Vagina (tissue), 2 donors: ENCODE measurements at regions not wholly inside any gene's neighbourhood (a gene's known extent, or its start where the extent isn't known, plus 50 kb on each side); places are given as distances from the start of the nearest gene placed in this dataset.

Source experiments
- DNase-seq, 2 donors: peaks; one replicate each; pipeline ENCODE4 v3.0.0-alpha.2; 2017; ENCODE audit errors: extremely low spot score in 2 of 2
- H3K27ac ChIP-seq: fragments of 200-600 bp; sonication (generic); one replicate; pipeline ENCODE4 v1.5.1; 2019
- H3K27me3 ChIP-seq: fragments of 200-600 bp; sonication (generic); one replicate; pipeline ENCODE4 v1.5.1; 2019
- H3K36me3 ChIP-seq, 2 donors: fragments of 200-600 bp; sonication (generic); one replicate each; pipeline ENCODE4 v1.5.1; 2017 to 2019
- H3K4me1 ChIP-seq: fragments of 200-600 bp; sonication (generic); one replicate; pipeline ENCODE4 v1.5.1; 2019
- H3K4me3 ChIP-seq, 2 donors: fragments of 200-600 bp; sonication (generic); 1 replicate in 1 of 2; 2 replicates in 1 of 2; pipeline ENCODE4 v1.5.1; 2016 to 2019
- H3K9me3 ChIP-seq: fragments of 200-600 bp; sonication (generic); one replicate; pipeline ENCODE4 v1.5.1; 2019
- POLR2A ChIP-seq, 2 donors: fragments of 450-650 bp; IDR thresholded peaks; one replicate each; pipeline ENCODE4 v1.6.1; 2017; ENCODE audit warnings: antibody characterized with exemption in 2 of 2, mild to moderate bottlenecking in 2 of 2, moderate library complexity in 2 of 2
- POLR2AphosphoS5 ChIP-seq, 2 donors: sonication (generic); formaldehyde crosslinking; IDR thresholded peaks; one replicate each; pipeline ENCODE4 v1.9.0; 2017; ENCODE audit warnings: antibody characterized with exemption in 2 of 2, mild to moderate bottlenecking in 2 of 2, low read depth in 1 of 2; ENCODE audit not compliant: insufficient read depth in 1 of 2
- intact Hi-C: fragments of 100-400 bp; cut with DNase I; formaldehyde crosslinking; loops from one replicate; pipeline ENCODE4 v1.15.1; 2023
- TF ChIP-seq, protein P1 (sequence below), 3 experiments: fragments of 450-650 bp in 2 of 3; fragments of 200-600 bp in 1 of 3; sonication (generic) in 1 of 3; IDR thresholded peaks; one replicate each; pipeline ENCODE4 v1.5.1; 2017 to 2019; ENCODE audit warnings: antibody characterized with exemption in 3 of 3, mild to moderate bottlenecking in 2 of 3, moderate library complexity in 2 of 3

DNA sequence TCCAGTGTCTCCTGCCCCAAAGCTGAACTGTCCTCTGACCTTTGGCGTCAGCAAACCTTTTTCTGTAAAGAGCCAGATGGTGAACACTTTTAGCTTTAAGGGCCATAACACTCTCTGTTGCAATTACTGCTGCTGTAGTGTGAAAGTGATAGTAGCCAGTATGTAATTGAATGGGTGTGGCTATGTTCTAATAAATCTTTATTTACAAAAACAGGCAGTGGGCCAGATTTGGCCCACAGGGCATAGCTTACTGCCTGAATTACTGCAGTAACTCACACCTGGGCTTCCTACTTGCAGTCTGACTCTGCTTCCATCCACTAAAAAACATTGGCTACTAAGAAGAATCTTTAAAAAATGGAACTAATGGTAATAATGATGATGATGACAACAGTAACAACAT lies 68.0 kb upstream of the SLC6A11 start:
- intact Hi-C loops, result no loop called here
- no peaks in the 10 kb centered on the region for H3K36me3 ChIP-seq
- TF ChIP-seq POLR2A (IDR thresholded peaks at IDR 0.05), result no peak
- no peak for TF ChIP-seq POLR2AphosphoS5 (IDR thresholded peaks at IDR 0.05; ENCODE audit: insufficient read depth in 1 of 2, low read depth in 1 of 2)
- TF ChIP-seq, protein P1, sequence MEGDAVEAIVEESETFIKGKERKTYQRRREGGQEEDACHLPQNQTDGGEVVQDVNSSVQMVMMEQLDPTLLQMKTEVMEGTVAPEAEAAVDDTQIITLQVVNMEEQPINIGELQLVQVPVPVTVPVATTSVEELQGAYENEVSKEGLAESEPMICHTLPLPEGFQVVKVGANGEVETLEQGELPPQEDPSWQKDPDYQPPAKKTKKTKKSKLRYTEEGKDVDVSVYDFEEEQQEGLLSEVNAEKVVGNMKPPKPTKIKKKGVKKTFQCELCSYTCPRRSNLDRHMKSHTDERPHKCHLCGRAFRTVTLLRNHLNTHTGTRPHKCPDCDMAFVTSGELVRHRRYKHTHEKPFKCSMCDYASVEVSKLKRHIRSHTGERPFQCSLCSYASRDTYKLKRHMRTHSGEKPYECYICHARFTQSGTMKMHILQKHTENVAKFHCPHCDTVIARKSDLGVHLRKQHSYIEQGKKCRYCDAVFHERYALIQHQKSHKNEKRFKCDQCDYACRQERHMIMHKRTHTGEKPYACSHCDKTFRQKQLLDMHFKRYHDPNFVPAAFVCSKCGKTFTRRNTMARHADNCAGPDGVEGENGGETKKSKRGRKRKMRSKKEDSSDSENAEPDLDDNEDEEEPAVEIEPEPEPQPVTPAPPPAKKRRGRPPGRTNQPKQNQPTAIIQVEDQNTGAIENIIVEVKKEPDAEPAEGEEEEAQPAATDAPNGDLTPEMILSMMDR (IDR thresholded peaks at IDR 0.05), result no peak
- no peaks in the 10 kb centered on the region for H3K9me3 ChIP-seq
- H3K27me3 ChIP-seq, result no peaks in the 10 kb centered on the region
- no peaks in the 10 kb centered on the region for H3K4me1 ChIP-seq
- no peak overlapping the region for H3K4me3 ChIP-seq
- H3K27ac ChIP-seq, result no peak overlapping the region
- no peak for DNase-seq

DNA sequence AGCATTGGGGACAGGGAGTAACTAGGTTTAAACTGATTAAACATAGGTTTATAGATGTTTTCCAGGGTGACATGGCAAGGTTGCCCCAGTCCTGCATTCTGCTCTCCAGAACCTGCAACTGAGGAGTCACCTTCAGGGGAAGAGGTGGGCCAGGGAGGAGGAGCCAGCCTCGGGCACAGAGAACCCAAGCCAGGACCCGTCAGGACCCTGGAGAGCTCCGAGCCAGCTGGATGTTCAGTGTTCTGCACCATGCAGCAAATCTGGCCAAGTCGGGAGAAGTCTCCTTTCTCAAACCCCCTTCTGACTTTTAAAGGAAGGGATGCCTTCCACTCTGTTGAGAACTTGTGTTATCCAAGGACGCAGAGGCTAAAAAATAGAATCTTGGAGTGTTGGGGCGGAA lies 62.1 kb upstream of the SLC6A11 start:
- Histone ChIP-seq H3K9me3 (no peaks in the 10 kb centered on the region), H3K36me3 (no peaks in the 10 kb centered on the region), H3K4me3 (no peak overlapping the region), H3K27me3 (no peaks in the 10 kb centered on the region), H3K4me1 (no peaks in the 10 kb centered on the region), H3K27ac (no peak overlapping the region)
- intact Hi-C loops, result no loop called here
- no peak for DNase-seq
- no peak for TF ChIP-seq POLR2A (IDR thresholded peaks at IDR 0.05)
- TF ChIP-seq POLR2AphosphoS5 (IDR thresholded peaks at IDR 0.05; ENCODE audit: insufficient read depth in 1 of 2, low read depth in 1 of 2), result no peak

DNA sequence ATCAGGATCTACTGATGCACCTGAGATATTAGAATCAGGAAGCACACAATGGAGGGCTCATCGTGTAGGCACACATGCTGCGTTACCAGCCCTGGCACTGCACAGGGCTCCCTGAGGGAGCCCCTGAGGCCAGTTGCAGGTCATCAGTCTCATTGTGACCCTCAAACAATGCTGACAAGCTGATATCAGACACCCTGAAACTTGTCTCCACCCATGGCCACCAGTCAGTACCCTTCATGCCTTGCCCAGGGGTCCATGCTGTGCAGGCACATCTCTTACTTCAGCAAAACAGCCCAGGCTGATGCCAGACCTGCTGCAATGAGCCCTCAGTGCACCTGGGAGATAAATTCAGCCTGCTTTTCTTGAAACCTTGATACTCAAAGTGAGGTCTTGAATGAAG lies 59.5 kb upstream of the SLC6A11 start:
- H3K36me3 ChIP-seq, result no peaks in the 10 kb centered on the region
- TF ChIP-seq, protein P1 (IDR thresholded peaks at IDR 0.05), result no peak
- TF ChIP-seq POLR2AphosphoS5 (IDR thresholded peaks at IDR 0.05; ENCODE audit: insufficient read depth in 1 of 2, low read depth in 1 of 2) (no peak), POLR2A (IDR thresholded peaks at IDR 0.05) (no peak)
- no peak for DNase-seq
- no peak overlapping the region for H3K27ac ChIP-seq
- H3K9me3 ChIP-seq, result no peaks in the 10 kb centered on the region
- no peak overlapping the region for H3K4me3 ChIP-seq
- H3K4me1 ChIP-seq, result no peaks in the 10 kb centered on the region
- intact Hi-C loops, result no loop called here
- peaks cover 4% of the 10 kb centered on the region for H3K27me3 ChIP-seq

DNA sequence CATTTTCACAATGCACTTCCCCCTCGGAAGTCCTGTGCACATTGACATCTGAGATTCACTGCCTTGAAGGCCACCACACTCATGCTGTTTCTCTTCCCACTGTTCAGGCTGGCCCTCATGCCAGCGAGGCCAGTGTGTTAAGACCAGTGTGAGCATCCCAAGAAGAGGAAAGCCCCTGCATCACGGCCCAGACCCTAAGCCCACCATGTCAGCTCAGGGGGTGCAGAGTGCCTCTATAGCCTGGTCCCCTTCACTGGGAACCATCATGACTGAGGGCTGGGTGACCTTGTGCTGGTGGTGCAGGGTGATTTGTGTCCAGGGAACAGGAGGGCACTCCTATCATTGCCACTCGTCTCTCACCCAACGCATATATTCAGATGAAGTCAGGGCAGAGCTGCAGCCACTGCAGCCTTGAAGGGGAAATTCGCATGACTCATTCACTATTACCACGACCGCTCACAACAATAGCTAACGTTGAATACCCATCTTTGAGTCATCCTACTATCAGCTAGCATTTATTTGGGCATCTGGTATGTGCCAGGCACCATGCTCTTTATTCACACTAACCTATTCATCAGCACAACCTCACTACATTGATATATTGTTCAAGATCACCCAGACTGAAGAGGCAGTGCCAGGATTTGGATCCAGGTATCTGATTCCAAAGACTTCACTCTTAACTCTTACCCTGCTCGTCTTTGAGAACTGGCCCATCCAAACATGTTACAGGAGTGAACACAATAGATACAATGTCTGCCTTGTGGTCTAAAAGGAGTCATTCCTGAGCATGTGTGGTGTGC lies 58.8 kb upstream of the SLC6A11 start:
- no peak overlapping the region for H3K27ac ChIP-seq
- H3K4me3 ChIP-seq, result no peak overlapping the region
- TF ChIP-seq POLR2A (IDR thresholded peaks at IDR 0.05), result no peak
- TF ChIP-seq POLR2AphosphoS5 (IDR thresholded peaks at IDR 0.05; ENCODE audit: insufficient read depth in 1 of 2, low read depth in 1 of 2), result no peak
- TF ChIP-seq, protein P1 (IDR thresholded peaks at IDR 0.05), result no peak
- H3K27me3 ChIP-seq, result peaks cover 4% of the 10 kb centered on the region
- H3K9me3 ChIP-seq, result no peaks in the 10 kb centered on the region
- intact Hi-C loops, result no loop called here
- no peaks in the 10 kb centered on the region for H3K36me3 ChIP-seq
- H3K4me1 ChIP-seq, result no peaks in the 10 kb centered on the region
- no peak for DNase-seq

DNA sequence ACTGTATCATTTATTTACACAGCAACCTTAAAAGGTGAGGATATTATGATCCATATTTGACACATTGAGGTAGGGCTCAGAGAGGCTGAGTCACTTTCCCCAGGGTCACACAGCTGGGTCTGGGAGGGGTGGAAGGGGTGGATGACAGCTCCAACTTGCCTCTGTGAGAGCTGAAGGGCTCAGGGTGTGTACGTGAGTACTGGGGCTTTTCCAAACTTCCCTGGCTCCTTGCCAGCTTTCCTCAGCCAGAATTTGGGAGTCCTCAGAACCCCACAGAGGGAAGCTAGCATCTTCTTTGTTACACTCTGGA lies 58.3 kb upstream of the SLC6A11 start:
- no peak overlapping the region for H3K4me3 ChIP-seq
- no peaks in the 10 kb centered on the region for H3K4me1 ChIP-seq
- no peak overlapping the region for H3K27ac ChIP-seq
- DNase-seq, result no peak
- intact Hi-C loops, result no loop called here
- H3K36me3 ChIP-seq, result no peaks in the 10 kb centered on the region
- H3K9me3 ChIP-seq, result no peaks in the 10 kb centered on the region
- TF ChIP-seq, protein P1 (IDR thresholded peaks at IDR 0.05), result no peak
- TF ChIP-seq POLR2AphosphoS5 (IDR thresholded peaks at IDR 0.05; ENCODE audit: insufficient read depth in 1 of 2, low read depth in 1 of 2) (no peak), POLR2A (IDR thresholded peaks at IDR 0.05) (no peak)
- peaks cover 4% of the 10 kb centered on the region for H3K27me3 ChIP-seq
